ENCODE measurements at regions not wholly inside any gene's neighbourhood (a gene's known extent, or its start where the extent isn't known, plus 50 kb on each side); places are given as distances from the start of the nearest gene placed in this dataset.

DNA sequence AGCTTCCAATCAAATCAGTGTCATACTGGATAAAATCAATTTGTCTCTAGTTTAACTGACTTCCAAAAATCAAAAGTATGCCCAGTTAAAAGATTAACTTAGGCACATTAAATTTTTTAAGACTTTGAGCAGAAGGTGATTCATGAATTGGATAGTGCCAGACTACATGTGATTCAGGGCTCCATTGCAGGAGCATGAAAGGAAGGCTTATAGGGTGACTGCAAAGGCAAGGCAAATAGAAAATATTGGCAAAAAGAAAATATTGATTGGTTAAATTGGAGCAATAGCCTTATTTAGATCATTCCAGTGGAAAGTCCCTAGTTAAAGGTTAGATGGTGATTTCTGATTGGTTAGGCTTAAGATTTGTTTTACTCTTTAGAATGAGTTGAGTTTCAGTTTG lies 223.9 kb upstream of the ERCC4 start:
- H3K27ac ChIP-seq, result no peak overlapping the region
- no peak overlapping the region for H3K9ac ChIP-seq
- no peaks in the 10 kb centered on the region for H3K27me3 ChIP-seq (ENCODE audit: insufficient read depth, low read depth)
- no peak overlapping the region for H2AFZ ChIP-seq (ENCODE audit: low read depth)
- TF ChIP-seq, protein P1, sequence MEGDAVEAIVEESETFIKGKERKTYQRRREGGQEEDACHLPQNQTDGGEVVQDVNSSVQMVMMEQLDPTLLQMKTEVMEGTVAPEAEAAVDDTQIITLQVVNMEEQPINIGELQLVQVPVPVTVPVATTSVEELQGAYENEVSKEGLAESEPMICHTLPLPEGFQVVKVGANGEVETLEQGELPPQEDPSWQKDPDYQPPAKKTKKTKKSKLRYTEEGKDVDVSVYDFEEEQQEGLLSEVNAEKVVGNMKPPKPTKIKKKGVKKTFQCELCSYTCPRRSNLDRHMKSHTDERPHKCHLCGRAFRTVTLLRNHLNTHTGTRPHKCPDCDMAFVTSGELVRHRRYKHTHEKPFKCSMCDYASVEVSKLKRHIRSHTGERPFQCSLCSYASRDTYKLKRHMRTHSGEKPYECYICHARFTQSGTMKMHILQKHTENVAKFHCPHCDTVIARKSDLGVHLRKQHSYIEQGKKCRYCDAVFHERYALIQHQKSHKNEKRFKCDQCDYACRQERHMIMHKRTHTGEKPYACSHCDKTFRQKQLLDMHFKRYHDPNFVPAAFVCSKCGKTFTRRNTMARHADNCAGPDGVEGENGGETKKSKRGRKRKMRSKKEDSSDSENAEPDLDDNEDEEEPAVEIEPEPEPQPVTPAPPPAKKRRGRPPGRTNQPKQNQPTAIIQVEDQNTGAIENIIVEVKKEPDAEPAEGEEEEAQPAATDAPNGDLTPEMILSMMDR (conservative IDR thresholded peaks at IDR 0.05; ENCODE audit: low read depth, low read length), result no peak
- no peaks in the 10 kb centered on the region for H3K79me2 ChIP-seq (ENCODE audit: insufficient read depth, low read depth)
- no peak overlapping the region for H3K4me3 ChIP-seq (IDR thresholded peaks at IDR 0.05; ENCODE audit: insufficient read depth, low read depth, low read length)
- no peaks in the 10 kb centered on the region for H3K36me3 ChIP-seq (ENCODE audit: insufficient read depth)
- H4K20me1 ChIP-seq (ENCODE audit: insufficient read depth), result no peaks in the 10 kb centered on the region
- no peak overlapping the region for H3K4me2 ChIP-seq
- H3K4me1 ChIP-seq (ENCODE audit: low read depth, poor library complexity, severe bottlenecking), result no peaks in the 10 kb centered on the region

DNA sequence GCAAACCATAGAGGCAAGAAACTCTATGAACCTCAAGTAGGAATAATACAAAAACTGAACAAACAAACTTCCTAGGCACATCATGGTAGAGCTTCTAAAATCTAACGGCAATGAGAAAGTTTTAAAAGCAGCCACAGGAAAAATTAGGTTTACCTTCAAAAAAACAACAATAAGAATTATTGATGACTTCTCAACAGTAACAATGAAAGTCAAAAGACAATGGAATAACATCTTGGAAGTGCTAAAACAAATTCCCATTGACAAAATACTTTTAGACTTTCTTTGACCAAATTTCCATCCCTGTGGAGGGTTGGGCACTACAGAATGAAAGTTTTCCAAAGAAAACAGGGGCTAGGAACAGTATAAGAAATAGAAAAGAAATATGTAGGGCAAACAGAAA lies 222.9 kb upstream of the ERCC4 start:
- Histone ChIP-seq H3K4me3 (IDR thresholded peaks at IDR 0.05; ENCODE audit: insufficient read depth, low read depth, low read length) (no peak overlapping the region), H3K9ac (no peak overlapping the region), H3K4me1 (ENCODE audit: low read depth, poor library complexity, severe bottlenecking) (no peaks in the 10 kb centered on the region), H3K27ac (no peak overlapping the region), H3K4me2 (no peak overlapping the region), H3K36me3 (ENCODE audit: insufficient read depth) (no peaks in the 10 kb centered on the region), H2AFZ (ENCODE audit: low read depth) (no peak overlapping the region), H3K27me3 (ENCODE audit: insufficient read depth, low read depth) (no peaks in the 10 kb centered on the region), H3K79me2 (ENCODE audit: insufficient read depth, low read depth) (no peaks in the 10 kb centered on the region), H4K20me1 (ENCODE audit: insufficient read depth) (no peaks in the 10 kb centered on the region)
- TF ChIP-seq, protein P1 (conservative IDR thresholded peaks at IDR 0.05; ENCODE audit: low read depth, low read length), result no peak

DNA sequence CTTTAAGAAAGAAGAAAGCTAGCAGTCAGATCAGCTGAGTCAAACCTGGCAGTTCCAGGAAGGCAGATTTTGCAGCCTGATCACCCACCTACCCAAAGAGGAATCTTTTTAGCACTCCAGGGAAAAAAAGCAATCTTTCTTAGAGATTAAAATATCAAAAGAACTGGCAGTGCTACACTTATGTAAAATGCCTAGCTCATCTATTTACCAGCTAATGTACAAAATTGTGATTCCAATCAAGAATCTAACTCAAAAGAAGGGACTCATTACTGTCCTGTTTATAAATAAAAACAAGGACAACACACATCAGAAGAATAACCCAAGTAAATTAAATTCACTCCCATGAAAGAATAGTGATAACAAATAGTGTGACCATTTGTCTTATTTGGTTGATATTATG lies 222.4 kb upstream of the ERCC4 start:
- no peak overlapping the region for H3K27ac ChIP-seq
- no peak overlapping the region for H3K9ac ChIP-seq
- no peaks in the 10 kb centered on the region for H3K27me3 ChIP-seq (ENCODE audit: insufficient read depth, low read depth)
- H2AFZ ChIP-seq (ENCODE audit: low read depth), result no peak overlapping the region
- TF ChIP-seq, protein P1 (conservative IDR thresholded peaks at IDR 0.05; ENCODE audit: low read depth, low read length), result no peak
- no peaks in the 10 kb centered on the region for H4K20me1 ChIP-seq (ENCODE audit: insufficient read depth)
- no peaks in the 10 kb centered on the region for H3K4me1 ChIP-seq (ENCODE audit: low read depth, poor library complexity, severe bottlenecking)
- no peaks in the 10 kb centered on the region for H3K79me2 ChIP-seq (ENCODE audit: insufficient read depth, low read depth)
- no peaks in the 10 kb centered on the region for H3K36me3 ChIP-seq (ENCODE audit: insufficient read depth)
- no peak overlapping the region for H3K4me2 ChIP-seq
- no peak overlapping the region for H3K4me3 ChIP-seq (IDR thresholded peaks at IDR 0.05; ENCODE audit: insufficient read depth, low read depth, low read length)

DNA sequence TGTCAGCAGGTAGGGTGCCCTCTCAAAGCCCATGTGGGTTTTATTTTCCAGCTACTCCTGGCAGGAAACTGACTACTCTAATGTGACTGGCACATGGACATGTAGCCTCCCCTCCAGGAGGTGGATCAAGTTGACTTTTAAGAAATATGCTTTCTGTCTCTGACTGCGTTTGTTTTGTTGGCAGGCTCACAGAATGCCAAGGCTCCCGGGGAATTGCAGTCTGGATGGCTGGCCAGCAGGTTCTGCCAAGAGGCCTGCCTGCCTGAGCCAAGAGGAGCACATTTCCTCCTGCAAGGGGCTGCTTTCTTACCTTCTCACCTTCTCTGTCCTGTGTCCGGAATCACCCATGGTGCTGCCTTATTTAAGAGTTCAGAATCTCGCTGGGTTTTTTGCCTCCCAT lies 217.3 kb upstream of the ERCC4 start:
- Histone ChIP-seq H3K4me3 (IDR thresholded peaks at IDR 0.05; ENCODE audit: insufficient read depth, low read depth, low read length) (no peak overlapping the region), H4K20me1 (ENCODE audit: insufficient read depth) (no peaks in the 10 kb centered on the region), H3K4me1 (ENCODE audit: low read depth, poor library complexity, severe bottlenecking) (no peaks in the 10 kb centered on the region), H2AFZ (ENCODE audit: low read depth) (no peak overlapping the region), H3K36me3 (ENCODE audit: insufficient read depth) (no peaks in the 10 kb centered on the region), H3K4me2 (no peak overlapping the region), H3K27ac (no peak overlapping the region), H3K79me2 (ENCODE audit: insufficient read depth, low read depth) (no peaks in the 10 kb centered on the region), H3K9ac (no peak overlapping the region), H3K27me3 (ENCODE audit: insufficient read depth, low read depth) (no peaks in the 10 kb centered on the region)
- TF ChIP-seq, protein P1 (conservative IDR thresholded peaks at IDR 0.05; ENCODE audit: low read depth, low read length), result no peak

Data from KMS-11 (cell line).